Heart right ventricle (tissue), 16 donors: ENCODE measurements at regions not wholly inside any gene's neighbourhood (a gene's known extent, or its start where the extent isn't known, plus 50 kb on each side); places are given as distances from the start of the nearest gene placed in this dataset.

Source experiments
- ATAC-seq, 8 donors: fragments of 200-7000 bp; cut with Tn5 transposase; one replicate each; pipeline ENCODE4 v1.9.1; 2020; ENCODE audit warnings: mild to moderate bottlenecking in 8 of 8, moderate library complexity in 8 of 8, moderate number of reproducible peaks in 1 of 8
- DNase-seq, 2 donors: peaks; one replicate each; pipeline ENCODE4 v3.0.0-alpha.2; 2020
- H3K27ac ChIP-seq, 10 donors: fragments of 200-600 bp; sonication (generic) in 2 of 10; one replicate each; pipeline versions ENCODE4 v1.5.0 to v1.8.0; 2020 to 2022; ENCODE audit warnings: mild to moderate bottlenecking in 3 of 10
- H3K27me3 ChIP-seq, 7 donors: fragments of 200-600 bp; one replicate each; pipeline ENCODE4 v1.8.0; 2021 to 2022; ENCODE audit warnings: mild to moderate bottlenecking in 2 of 7
- H3K36me3 ChIP-seq, 9 donors: fragments of 200-600 bp; sonication (generic) in 1 of 9; one replicate each; pipeline versions ENCODE4 v1.5.0 to v1.8.0; 2020 to 2022; ENCODE audit warnings: mild to moderate bottlenecking in 2 of 9
- H3K4me1 ChIP-seq, 9 donors: fragments of 200-600 bp; sonication (generic) in 1 of 9; one replicate each; pipeline versions ENCODE4 v1.5.0 to v1.8.0; 2020 to 2022; ENCODE audit warnings: mild to moderate bottlenecking in 4 of 9
- H3K4me3 ChIP-seq, 10 donors: fragments of 200-600 bp; sonication (generic) in 2 of 10; one replicate each; pipeline versions ENCODE4 v1.5.0 to v1.8.0; 2020 to 2022; ENCODE audit warnings: mild to moderate bottlenecking in 7 of 10, moderate library complexity in 2 of 10
- H3K9me3 ChIP-seq, 11 donors: fragments of 200-600 bp in 10 of 11; sonication (generic) in 2 of 11; one replicate each; pipeline versions ENCODE4 v1.5.0 to v1.8.0; 2013 to 2022; ENCODE audit warnings: mild to moderate bottlenecking in 2 of 11, control low read depth in 1 of 11, moderate library complexity in 1 of 11
- WGBS, 2 donors: extraction: QIAGEN DNeasy Blood & Tissue Kit; methylation state at CpG; one replicate each; pipeline ENCODE4 v1.1.7; 2013; ENCODE audit warnings: inconsistent platforms in 1 of 2; 5-methylcytosine and 5-hydroxymethylcytosine counted together
- intact Hi-C, 10 donors: fragments of 100-400 bp; cut with DNase I; formaldehyde crosslinking; loops; one replicate each; pipeline versions ENCODE4 v1.11.1 to v1.14.2; 2022
- TF ChIP-seq, protein P1 (sequence below), 9 donors: fragments of 200-600 bp; sonication (generic) in 2 of 9; IDR thresholded peaks; one replicate each; pipeline versions ENCODE4 v1.5.0 to v1.8.0; 2021 to 2022; ENCODE audit warnings: antibody characterized with exemption in 9 of 9, mild to moderate bottlenecking in 5 of 9, moderate library complexity in 1 of 9
- donor health status: Arrhythmogenic right ventricular cardiomyopathy.
- donor health status: ischemic (EF 13 %, LVEDD 7.1; RV severe dilation, severe dysfunction).
- donor health status: healthy with polysubstance abuse.
- donor health status: DM: no; HTN: yes; CAD: no.
- donor health status: DM: no; HTN: no; CAD: no.
- donor health status: ischemic (EF 25% LVEDD 6.9; RV normal size, moderate dysfunction).
- donor health status: ischemic (EF 25% LVEDD 5.7; RV mildly dilated, moderate dysfunction).
- donor health status: healthy.
- donor health status: DM: yes; HTN: yes; CAD: no.
- donor health status: Ischemic cardiomyopathy.
- donor health status: ischemic (EF 35%, LVEDD 5.7; RV mildly dilated, moderate dysfunction).
- donor health status: nonischemic (EF 11% LVEDD 7.7; RV severe dilation, severe dysfunction).
- donor health status: DM: yes; HTN: yes; CAD: no.
- donor health status: PGD.
- donor health status: ischemic (EF 29% LVEDD 5.4; RV normal size, mild dysfunction).
- donor health status: nonischemic (EF 23%, LVEDD 6.1; RV moderate dilation, normal function).

DNA sequence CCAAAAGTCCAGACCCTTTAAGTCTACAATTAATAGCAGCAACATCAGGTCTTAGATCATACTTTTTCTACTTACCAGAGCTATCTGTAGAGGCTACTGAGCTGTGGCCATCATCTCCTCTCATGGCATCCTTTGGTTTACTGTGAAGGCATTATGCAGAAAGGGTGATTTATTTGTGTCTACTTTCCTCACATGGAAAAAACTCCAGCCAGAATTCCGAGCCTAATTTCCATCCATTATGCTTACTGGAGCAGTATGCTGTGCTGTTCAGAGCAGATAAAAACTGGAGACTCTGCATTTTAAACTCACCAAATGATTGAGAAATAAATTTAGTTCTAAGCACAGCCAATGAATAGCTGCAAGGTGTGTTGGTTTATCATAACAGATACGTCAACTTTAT, 581.8 kb downstream of the ETS1 start:
- Histone ChIP-seq H3K4me3 (no peak overlapping the region), H3K27ac (no peak overlapping the region), H3K27me3 (peaks cover 0 to 9% (median 0%) of the 10 kb centered on the region in 7 donors), H3K9me3 (peaks cover 0 to 32% (median 6%) of the 10 kb centered on the region in 11 donors), H3K4me1 (no peaks in the 10 kb centered on the region), H3K36me3 (no peaks in the 10 kb centered on the region)
- TF ChIP-seq, protein P1, sequence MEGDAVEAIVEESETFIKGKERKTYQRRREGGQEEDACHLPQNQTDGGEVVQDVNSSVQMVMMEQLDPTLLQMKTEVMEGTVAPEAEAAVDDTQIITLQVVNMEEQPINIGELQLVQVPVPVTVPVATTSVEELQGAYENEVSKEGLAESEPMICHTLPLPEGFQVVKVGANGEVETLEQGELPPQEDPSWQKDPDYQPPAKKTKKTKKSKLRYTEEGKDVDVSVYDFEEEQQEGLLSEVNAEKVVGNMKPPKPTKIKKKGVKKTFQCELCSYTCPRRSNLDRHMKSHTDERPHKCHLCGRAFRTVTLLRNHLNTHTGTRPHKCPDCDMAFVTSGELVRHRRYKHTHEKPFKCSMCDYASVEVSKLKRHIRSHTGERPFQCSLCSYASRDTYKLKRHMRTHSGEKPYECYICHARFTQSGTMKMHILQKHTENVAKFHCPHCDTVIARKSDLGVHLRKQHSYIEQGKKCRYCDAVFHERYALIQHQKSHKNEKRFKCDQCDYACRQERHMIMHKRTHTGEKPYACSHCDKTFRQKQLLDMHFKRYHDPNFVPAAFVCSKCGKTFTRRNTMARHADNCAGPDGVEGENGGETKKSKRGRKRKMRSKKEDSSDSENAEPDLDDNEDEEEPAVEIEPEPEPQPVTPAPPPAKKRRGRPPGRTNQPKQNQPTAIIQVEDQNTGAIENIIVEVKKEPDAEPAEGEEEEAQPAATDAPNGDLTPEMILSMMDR (IDR thresholded peaks at IDR 0.05) = no peak
- DNase-seq (no peak), ATAC-seq (no peak)
- 73 to 80% methylated on average over 2 of the region's 2 CpGs for WGBS, 2 donors
- intact Hi-C loops = no loop called here

DNA sequence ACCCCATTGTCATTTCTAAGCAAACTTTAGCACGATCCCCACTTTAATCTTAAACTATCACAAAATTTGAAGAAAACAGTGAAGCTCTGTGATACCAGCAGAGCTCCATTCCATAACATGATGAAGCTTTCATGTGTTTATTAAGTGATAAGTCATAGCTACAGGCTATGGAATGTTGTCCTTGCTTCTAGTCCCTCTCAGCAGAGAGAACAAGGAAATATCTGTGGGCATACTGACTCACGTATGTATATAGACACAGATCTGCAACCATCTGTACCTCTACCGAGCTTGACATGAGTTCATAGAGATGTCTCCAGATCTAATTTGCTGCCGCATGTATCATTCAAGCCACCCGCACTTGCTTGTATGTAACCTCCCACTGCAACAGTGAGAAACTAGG, 588.9 kb downstream of the ETS1 start:
- H3K27me3 ChIP-seq = no peaks in the 10 kb centered on the region
- ATAC-seq (no peak), DNase-seq (no peak)
- no peak overlapping the region for H3K4me3 ChIP-seq
- no peaks in the 10 kb centered on the region for H3K36me3 ChIP-seq
- H3K9me3 ChIP-seq = no peaks in the 10 kb centered on the region
- TF ChIP-seq, protein P1 (IDR thresholded peaks at IDR 0.05) = no peak
- H3K4me1 ChIP-seq = no peaks in the 10 kb centered on the region
- H3K27ac ChIP-seq = no peak overlapping the region
- intact Hi-C loops = no loop called here
- 87 to 90% methylated on average over 5 of the region's 5 CpGs for WGBS, 2 donors

DNA sequence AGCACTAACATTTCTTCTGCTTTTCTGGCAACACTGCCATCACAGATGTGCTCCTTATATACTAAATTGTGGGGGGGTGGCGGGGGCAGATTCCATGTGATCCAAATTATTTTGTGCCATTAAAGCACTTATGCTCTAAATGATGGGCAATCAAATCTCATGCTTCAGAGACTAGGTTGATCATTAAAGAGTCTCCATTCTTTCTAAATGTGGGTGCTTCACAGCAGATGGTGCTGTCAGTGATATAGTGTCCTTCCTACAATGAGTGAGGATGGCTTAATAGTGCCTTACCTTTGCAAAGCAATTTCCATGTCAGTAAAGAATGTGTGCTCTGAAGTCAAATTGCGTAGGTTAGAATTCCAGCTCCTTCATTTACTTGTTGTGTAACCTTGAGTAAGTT, 589.8 kb downstream of the ETS1 start:
- 97 to 98% methylated on average over 2 of the region's 2 CpGs for WGBS, 2 donors
- H3K4me3 ChIP-seq = no peak overlapping the region
- H3K4me1 ChIP-seq = no peaks in the 10 kb centered on the region
- TF ChIP-seq, protein P1 (IDR thresholded peaks at IDR 0.05) = no peak
- H3K36me3 ChIP-seq = no peaks in the 10 kb centered on the region
- no peak overlapping the region for H3K27ac ChIP-seq
- no peak for DNase-seq
- intact Hi-C loops = no loop called here
- no peaks in the 10 kb centered on the region for H3K9me3 ChIP-seq
- H3K27me3 ChIP-seq = no peaks in the 10 kb centered on the region
- no peak for ATAC-seq

DNA sequence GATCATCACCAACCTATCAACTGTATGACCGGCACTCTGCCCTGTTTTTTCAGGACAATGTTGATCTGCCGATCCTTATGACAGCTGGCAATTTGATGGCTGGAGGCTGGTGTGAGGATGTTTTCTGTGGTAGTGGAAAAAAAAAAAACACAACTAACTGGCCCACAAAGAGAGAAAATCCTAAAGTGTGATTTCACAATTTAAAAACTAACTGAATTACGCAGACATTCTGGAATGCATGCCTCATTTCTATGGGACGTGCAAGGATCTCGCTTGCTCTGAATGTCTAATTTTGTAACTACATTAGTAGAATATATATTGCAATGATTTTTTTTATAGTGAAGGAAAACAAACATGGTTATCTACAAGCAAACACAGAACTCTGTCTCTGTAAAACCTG, 590.5 kb downstream of the ETS1 start:
- no peak for ATAC-seq
- no peaks in the 10 kb centered on the region for H3K4me1 ChIP-seq
- H3K36me3 ChIP-seq = no peaks in the 10 kb centered on the region
- 82 to 87% methylated on average over 5 of the region's 5 CpGs for WGBS, 2 donors
- no peaks in the 10 kb centered on the region for H3K9me3 ChIP-seq
- no peak overlapping the region for H3K4me3 ChIP-seq
- H3K27ac ChIP-seq = no peak overlapping the region
- no peaks in the 10 kb centered on the region for H3K27me3 ChIP-seq
- no peak for DNase-seq
- intact Hi-C loops = no loop called here
- TF ChIP-seq, protein P1 (IDR thresholded peaks at IDR 0.05) = no peak

DNA sequence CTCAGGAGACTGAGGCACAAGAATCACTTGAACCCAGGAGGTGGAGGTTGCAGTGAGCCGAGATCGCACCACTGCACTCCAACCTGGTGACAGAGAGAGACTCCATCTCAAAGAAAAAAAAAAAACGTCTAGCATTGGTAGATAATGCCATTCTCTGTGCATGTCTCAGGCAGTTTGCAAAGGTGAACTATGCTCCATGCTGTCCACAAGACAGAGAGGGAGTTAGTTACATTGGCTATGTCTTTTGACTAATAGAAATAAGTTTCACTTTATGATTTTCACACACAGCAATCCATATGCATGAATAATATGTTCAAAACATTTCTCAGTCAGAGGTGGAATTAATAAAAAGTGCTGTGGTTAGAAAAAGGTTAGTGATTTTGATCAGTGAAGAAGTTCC, 591.4 kb downstream of the ETS1 start:
- intact Hi-C loops = no loop called here
- DNase-seq = no peak
- H3K9me3 ChIP-seq = no peaks in the 10 kb centered on the region
- no peaks in the 10 kb centered on the region for H3K36me3 ChIP-seq
- no peaks in the 10 kb centered on the region for H3K27me3 ChIP-seq
- TF ChIP-seq, protein P1 (IDR thresholded peaks at IDR 0.05) = no peak
- H3K4me1 ChIP-seq = no peaks in the 10 kb centered on the region
- ATAC-seq = no peak
- no peak overlapping the region for H3K4me3 ChIP-seq
- no peak overlapping the region for H3K27ac ChIP-seq
- WGBS, 2 donors = 68 to 71% methylated on average over 3 of the region's 3 CpGs
